ENCODE measurements at regions not wholly inside any gene's neighbourhood (a gene's known extent, or its start where the extent isn't known, plus 50 kb on each side); places are given as distances from the start of the nearest gene placed in this dataset.

- no peak overlapping the region for H3K4me2 ChIP-seq (replicated peaks; ENCODE audit: extremely low read depth, low read length, poor library complexity, severe bottlenecking)
- H3K27ac ChIP-seq (ENCODE audit: low read depth in 1 of 2, low read length in 2 of 2) = no peak overlapping the region
- H3K4me3 Mint-ChIP-seq = no peak overlapping the region
- TF ChIP-seq CTCF (IDR thresholded peaks at IDR 0.05) = no peak
- no peaks in the 10 kb centered on the region for H3K27me3 Mint-ChIP-seq (ENCODE audit: low read depth in 3 of 3)
- no peaks in the 10 kb centered on the region for H4K20me1 ChIP-seq (ENCODE audit: insufficient read depth, low read length)
- H3K36me3 ChIP-seq (replicated peaks in 1 of 2; ENCODE audit: control insufficient read depth in 1 of 2, insufficient read depth in 2 of 2, low read length in 2 of 2) = no peaks in the 10 kb centered on the region
- no peak overlapping the region for H2AFZ ChIP-seq (ENCODE audit: insufficient read depth, low read depth, low read length, poor library complexity, severe bottlenecking)
- no peak overlapping the region for H3K4me3 ChIP-seq (replicated peaks in 1 of 3; ENCODE audit: low read depth in 2 of 3, low read length in 3 of 3)
- no peaks in the 10 kb centered on the region for H3K36me3 Mint-ChIP-seq
- no peaks in the 10 kb centered on the region for H3K4me1 ChIP-seq (ENCODE audit: control insufficient read depth in 1 of 2, insufficient read depth in 2 of 2, low read length in 2 of 2)
- no peaks in the 10 kb centered on the region for H3K79me2 ChIP-seq (ENCODE audit: insufficient read depth, low read length)
- DNase-seq = no peak
- H3K4me1 Mint-ChIP-seq = no peaks in the 10 kb centered on the region
- H3K27ac Mint-ChIP-seq = no peak overlapping the region
- no peaks in the 10 kb centered on the region for H3K27me3 ChIP-seq (ENCODE audit: control insufficient read depth in 2 of 2, insufficient read depth in 2 of 2, low read length in 2 of 2)
- no peak overlapping the region for H3K9ac ChIP-seq (ENCODE audit: insufficient read depth, low read length, poor library complexity, severe bottlenecking)
- 100% methylated on average over 1 of the region's 2 CpGs for WGBS (ENCODE audit: insufficient coverage)
- intact Hi-C loops (cut with micrococcal nuclease) = no loop called here
- H3K9me3 Mint-ChIP-seq = peaks cover 2 to 12% (median 4%) of the 10 kb centered on the region in 7 donors
- peaks cover 0 to 10% of the 10 kb centered on the region in 2 donors for H3K9me3 ChIP-seq (replicated peaks in 1 of 2; ENCODE audit: control insufficient read depth in 1 of 2, insufficient read depth in 1 of 2, low read length in 2 of 2)
Measured at GRCh38 chr4:33746979-33747378, 2497.3 kb downstream of the ARAP2 start.

- no peaks in the 10 kb centered on the region for H3K27me3 ChIP-seq (ENCODE audit: control insufficient read depth in 2 of 2, insufficient read depth in 2 of 2, low read length in 2 of 2)
- no peak overlapping the region for H2AFZ ChIP-seq (ENCODE audit: insufficient read depth, low read depth, low read length, poor library complexity, severe bottlenecking)
- DNase-seq = no peak
- no peaks in the 10 kb centered on the region for H3K4me1 ChIP-seq (ENCODE audit: control insufficient read depth in 1 of 2, insufficient read depth in 2 of 2, low read length in 2 of 2)
- no peak for TF ChIP-seq CTCF (IDR thresholded peaks at IDR 0.05)
- H3K9me3 ChIP-seq (replicated peaks in 1 of 2; ENCODE audit: control insufficient read depth in 1 of 2, insufficient read depth in 1 of 2, low read length in 2 of 2) = peaks cover 0 to 6% of the 10 kb centered on the region in 2 donors
- intact Hi-C loops (cut with micrococcal nuclease) = no loop called here
- H3K4me1 Mint-ChIP-seq = no peaks in the 10 kb centered on the region
- peaks cover 0 to 7% (median 0%) of the 10 kb centered on the region in 7 donors for H3K9me3 Mint-ChIP-seq
- H3K4me3 ChIP-seq (replicated peaks in 1 of 3; ENCODE audit: low read depth in 2 of 3, low read length in 3 of 3) = no peak overlapping the region
- H3K36me3 ChIP-seq (replicated peaks in 1 of 2; ENCODE audit: control insufficient read depth in 1 of 2, insufficient read depth in 2 of 2, low read length in 2 of 2) = no peaks in the 10 kb centered on the region
- no peaks in the 10 kb centered on the region for H3K79me2 ChIP-seq (ENCODE audit: insufficient read depth, low read length)
- WGBS (ENCODE audit: insufficient coverage) = 100% methylated on average over 1 of the region's 3 CpGs
- no peaks in the 10 kb centered on the region for H4K20me1 ChIP-seq (ENCODE audit: insufficient read depth, low read length)
- H3K27ac ChIP-seq (ENCODE audit: low read depth in 1 of 2, low read length in 2 of 2) = no peak overlapping the region
- no peak overlapping the region for H3K4me3 Mint-ChIP-seq
- no peak overlapping the region for H3K9ac ChIP-seq (ENCODE audit: insufficient read depth, low read length, poor library complexity, severe bottlenecking)
- no peak overlapping the region for H3K4me2 ChIP-seq (replicated peaks; ENCODE audit: extremely low read depth, low read length, poor library complexity, severe bottlenecking)
- no peaks in the 10 kb centered on the region for H3K27me3 Mint-ChIP-seq (ENCODE audit: low read depth in 3 of 3)
- no peaks in the 10 kb centered on the region for H3K36me3 Mint-ChIP-seq
- no peak overlapping the region for H3K27ac Mint-ChIP-seq
Measured at GRCh38 chr4:33751050-33751449, 2493.3 kb downstream of the ARAP2 start.
